ENCODE measurements at regions not wholly inside any gene's neighbourhood (a gene's known extent, or its start where the extent isn't known, plus 50 kb on each side); places are given as distances from the start of the nearest gene placed in this dataset.

- DNase-seq: no peak
Observed at GRCh38 chr1:37243368-37244082, 209.2 kb upstream of the GRIK3 start.

DNA sequence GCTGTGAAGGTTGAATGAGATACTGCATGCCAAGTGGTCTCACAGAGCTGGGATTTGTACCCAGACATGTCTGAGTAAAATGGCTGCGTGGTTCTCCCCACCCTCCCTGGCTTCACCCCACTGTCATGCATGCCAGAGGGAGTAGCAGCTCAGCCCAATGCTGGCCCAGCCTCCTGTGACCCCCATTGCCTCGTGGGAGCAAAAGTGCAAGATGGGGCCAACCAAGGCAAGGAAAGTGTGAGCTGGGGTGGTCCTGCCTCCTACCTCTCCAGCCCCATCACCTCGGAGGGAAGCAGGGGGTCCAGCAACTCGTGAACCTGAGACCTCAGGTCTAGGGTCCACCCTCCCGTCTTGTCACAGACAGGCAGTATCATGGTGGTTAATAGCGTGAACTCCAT is 209.8 kb upstream of the GRIK3 start:
- no peak for DNase-seq

GRCh38 chr1:37244815-37245214 is 210.5 kb upstream of the GRIK3 start:
- no peak for DNase-seq

GRCh38 chr1:37246631-37247030 is 212.3 kb upstream of the GRIK3 start:
- no peak for DNase-seq

- no peak for DNase-seq
Observed at GRCh38 chr1:37250371-37250770, 216.1 kb upstream of the GRIK3 start.

GRCh38 chr1:37255136-37255795 is 219.1 kb upstream of the ZC3H12A start:
- DNase-seq: no peak

- no peak for DNase-seq
Observed at GRCh38 chr1:37255868-37256267, 218.5 kb upstream of the ZC3H12A start.

- DNase-seq: no peak
Observed at GRCh38 chr1:37257646-37258045, 216.7 kb upstream of the ZC3H12A start.

- DNase-seq: no peak
Observed at GRCh38 chr1:37258068-37258467, 216.3 kb upstream of the ZC3H12A start.

DNA sequence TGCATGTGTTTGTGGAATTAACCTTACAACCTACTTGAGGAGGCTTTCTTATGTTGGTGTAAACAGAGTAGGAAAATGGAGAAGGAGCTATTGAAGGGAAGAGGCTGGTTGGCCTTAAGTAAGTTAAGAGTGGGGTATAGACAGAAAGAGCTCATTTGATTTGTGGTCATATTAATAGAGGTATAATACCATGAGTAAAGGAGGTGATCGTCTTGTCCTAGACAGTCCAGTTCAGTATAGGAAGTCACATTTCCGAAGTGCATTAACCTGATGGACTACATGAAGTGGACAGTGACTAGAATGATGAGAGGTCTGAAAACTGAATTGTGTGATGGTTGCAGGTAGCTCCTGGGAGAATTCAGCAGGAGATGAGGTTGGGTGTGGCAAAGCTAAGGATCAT is 215.4 kb upstream of the ZC3H12A start:
- no peak for DNase-seq

DNA sequence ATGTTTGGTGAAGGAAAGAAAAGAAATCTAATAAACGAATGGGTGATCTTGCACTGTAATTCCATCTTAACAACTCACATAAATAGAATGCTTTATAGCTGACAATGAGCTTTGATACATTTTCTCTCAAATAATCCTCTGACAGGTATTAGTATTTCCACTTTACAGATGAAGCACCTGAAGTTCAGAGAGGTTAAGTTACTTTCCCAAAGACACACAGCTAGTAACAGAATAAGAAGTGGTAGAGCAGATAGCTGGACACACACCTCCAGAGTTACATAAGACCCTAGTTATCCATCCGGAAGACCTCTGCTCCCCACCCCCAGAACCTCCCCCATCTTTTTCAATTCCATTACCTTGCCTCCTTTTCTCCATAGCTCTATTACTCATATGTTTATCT is 213.3 kb upstream of the ZC3H12A start:
- no peak for DNase-seq

DNA sequence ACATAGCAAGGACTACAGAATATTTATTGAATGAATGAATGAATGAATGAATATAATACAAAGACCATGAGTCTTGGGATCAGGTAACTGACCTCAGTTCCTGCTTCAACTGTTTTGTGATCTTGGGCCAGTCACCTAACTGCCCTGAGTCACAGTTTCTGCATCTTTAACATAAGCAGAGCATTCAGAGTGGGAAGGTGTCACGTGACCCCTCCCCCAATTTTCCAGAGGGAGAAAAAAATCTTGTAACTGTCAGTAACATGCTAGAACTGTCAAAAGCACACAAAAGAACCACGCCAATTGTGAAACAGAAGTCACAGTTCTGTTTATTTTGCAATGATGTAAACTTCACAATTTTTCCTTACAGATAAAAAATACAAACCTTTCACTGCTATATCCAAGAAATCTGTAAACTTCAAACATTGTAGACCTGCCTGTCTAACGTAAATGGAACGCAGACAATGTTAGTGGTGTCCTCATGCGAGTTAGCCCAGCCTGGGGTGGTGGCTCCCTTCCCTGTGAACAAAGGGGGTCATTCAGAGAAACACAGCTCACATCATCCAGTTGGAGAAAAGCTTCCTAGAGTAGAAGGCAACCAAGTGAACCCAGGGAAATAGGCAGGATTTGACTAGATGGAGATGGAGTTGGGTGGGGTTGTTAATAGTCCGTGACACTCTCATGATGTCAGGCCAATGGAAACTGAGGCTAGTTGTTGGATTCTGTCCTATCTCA is 211.8 kb upstream of the ZC3H12A start:
- DNase-seq: no peak

- DNase-seq: no peak
Observed at GRCh38 chr1:37265156-37265555, 209.2 kb upstream of the ZC3H12A start.

GRCh38 chr1:37265786-37266667 is 208.4 kb upstream of the ZC3H12A start:
- no peak for DNase-seq

DNA sequence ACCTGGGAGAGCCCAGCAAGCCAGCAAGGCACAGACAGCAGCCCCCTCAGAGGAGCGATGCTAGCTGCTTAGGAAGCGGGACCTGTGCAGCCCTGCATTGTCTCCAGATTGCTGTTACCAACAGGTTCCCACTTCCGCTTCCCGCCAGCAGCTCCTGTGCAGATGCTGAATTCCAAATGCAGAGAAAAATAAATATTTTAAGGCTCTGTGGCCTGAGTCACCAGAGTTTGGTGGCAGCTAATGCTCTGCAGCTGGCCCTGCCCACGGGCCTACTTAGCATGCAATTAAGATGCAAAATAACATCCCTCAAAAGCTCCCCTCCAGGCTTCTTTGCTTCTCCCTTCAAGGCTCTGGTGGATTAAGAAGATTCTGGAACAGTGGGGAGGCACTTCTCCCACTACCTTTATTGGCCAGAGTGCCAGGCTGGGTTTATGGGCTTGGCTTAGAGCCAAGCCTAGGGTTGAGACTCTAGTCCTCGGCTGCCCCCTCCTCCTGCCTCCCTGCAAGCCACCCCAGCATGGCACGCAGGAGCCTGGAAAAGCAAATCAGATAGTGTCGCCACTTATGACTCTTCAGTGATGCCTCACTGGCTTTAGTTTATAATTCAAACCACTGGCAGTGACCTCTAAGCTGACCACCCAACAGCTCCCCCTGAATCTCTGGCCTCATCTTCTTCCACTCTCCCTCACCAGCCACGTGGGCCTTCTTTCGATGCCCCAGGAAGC is 207.1 kb upstream of the ZC3H12A start:
- no peak for DNase-seq

DNA sequence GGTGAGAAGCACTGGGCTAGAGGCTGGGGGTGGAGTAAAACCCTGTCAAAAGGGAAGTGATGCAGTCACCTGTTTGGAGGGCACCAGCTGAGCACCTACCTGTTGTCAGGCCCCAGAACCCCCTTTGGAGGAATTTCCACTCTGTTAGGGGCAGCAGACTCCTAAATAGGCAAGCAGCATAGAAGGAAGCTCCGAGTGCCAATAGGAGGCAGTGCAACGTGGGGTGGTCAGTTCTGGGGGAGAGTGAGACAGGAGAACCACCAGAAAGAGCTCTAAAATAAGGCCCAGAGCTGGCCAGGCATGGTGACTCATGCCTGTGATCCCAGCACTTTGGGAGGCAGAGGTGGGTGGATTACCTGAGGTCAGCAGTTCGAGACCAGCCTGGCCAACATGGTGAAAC is 203.7 kb upstream of the ZC3H12A start:
- no peak for DNase-seq

- DNase-seq: no peak
Observed at GRCh38 chr1:37272626-37273025, 201.8 kb upstream of the ZC3H12A start.

DNA sequence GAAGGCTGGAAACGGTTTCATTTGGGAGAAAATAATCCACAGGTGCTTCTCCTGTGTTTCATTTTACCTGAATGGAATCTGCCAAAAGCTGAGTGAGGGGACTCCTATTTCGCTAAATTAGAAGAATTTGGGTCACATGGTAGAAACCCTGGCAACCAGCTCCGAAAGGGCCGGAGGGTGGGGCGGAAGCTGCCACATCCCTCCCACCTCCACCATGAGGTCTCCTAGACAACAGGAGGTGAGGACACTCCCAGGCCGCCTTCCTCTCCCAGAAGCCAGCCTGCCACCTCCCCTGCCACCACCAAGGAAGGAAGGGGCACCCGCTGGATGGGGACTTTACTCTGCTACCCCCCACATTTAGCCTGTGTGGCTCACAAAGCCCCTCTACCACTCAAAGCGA is 199.9 kb upstream of the ZC3H12A start:
- no peak for DNase-seq

DNA sequence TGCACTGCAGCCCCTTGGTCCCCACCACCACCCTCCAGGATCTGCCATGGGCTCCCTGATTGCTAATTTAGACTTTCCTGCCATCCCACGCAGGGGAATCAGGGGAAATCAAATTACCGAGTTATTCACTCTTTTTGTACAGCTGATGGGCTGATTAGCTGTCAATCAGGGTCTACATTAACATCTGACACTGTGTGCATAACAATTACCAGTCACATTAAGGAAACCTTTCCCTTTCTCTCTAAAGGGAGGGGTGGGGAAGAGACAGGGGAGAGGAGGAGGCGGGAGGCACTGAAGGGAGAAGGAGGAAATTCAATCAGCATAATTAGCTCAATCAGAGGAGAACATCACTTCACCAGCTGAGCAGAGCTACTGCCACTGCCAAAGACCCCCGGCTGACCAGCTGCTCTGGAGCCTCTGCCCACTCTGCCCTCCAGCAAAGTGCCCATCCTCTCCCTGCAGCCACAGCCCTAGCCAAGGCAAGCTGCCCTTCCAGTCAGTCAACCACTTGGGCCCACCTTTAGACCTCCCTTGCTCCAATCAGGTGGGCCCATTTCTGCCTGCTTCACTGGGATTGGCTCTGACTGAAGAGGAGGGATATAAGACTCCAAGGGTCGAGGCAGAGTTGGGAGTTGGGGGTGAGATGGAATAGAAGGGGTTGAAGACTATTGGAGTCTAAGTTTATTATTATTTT is 199.3 kb upstream of the ZC3H12A start:
- no peak for DNase-seq

GRCh38 chr1:37277366-37277765 is 197.0 kb upstream of the ZC3H12A start:
- DNase-seq: no peak

- DNase-seq: no peak
Observed at GRCh38 chr1:37281354-37281753, 193.0 kb upstream of the ZC3H12A start.

GRCh38 chr1:37282764-37283163 is 191.6 kb upstream of the ZC3H12A start:
- DNase-seq: no peak
